ENCODE measurements at regions not wholly inside any gene's neighbourhood (a gene's known extent, or its start where the extent isn't known, plus 50 kb on each side); places are given as distances from the start of the nearest gene placed in this dataset.

DNA sequence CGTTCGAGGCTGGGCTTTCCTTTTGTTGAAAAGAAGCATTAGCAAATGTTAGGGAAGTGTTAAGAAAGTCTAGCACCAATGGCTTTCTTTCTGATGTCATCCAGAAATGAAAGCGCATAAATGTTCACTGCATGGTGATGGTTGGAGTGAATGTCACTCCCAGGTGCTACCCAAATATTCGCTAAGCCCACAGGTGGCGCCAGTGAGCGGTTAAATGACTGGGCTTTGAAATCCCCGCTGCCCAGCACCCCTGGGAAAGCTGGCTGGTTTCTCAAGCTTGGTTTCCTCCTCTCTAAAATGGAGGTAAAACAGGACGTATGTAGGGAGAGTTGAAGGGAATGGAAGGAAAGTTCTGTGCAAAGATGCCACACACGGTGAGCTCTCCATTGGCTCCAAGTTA lies 104.4 kb downstream of the IRX5 start:
- H2AFZ ChIP-seq (ENCODE audit: low read length), result no peak overlapping the region
- no peaks in the 10 kb centered on the region for H3K79me2 ChIP-seq (ENCODE audit: insufficient read depth, low read length)
- TF ChIP-seq CTCF (IDR thresholded peaks at IDR 0.05; ENCODE audit: extremely low read depth, low read depth, low read length), result peak; percentile 51
- peak overlapping the region; percentile 49 for H3K27ac ChIP-seq (ENCODE audit: low read depth, low read length)
- H4K20me1 ChIP-seq (ENCODE audit: insufficient read depth, low read length), result no peaks in the 10 kb centered on the region
- H3K27me3 ChIP-seq (ENCODE audit: insufficient read depth, low read length), result no peaks in the 10 kb centered on the region
- no peak for DNase-seq (ENCODE audit: insufficient read length, low spot score, missing footprints)
- no peak overlapping the region for H3K4me3 ChIP-seq (ENCODE audit: insufficient read depth, low read length)
- peaks cover 15% of the 10 kb centered on the region for H3K4me1 ChIP-seq (ENCODE audit: insufficient read depth, low read length)
- no peaks in the 10 kb centered on the region for H3K9me3 ChIP-seq (ENCODE audit: low read depth, low read length)
- no peaks in the 10 kb centered on the region for H3K36me3 ChIP-seq (ENCODE audit: insufficient read depth, low read length)
- no peak overlapping the region for H3K4me2 ChIP-seq (ENCODE audit: insufficient read depth, low read length)

- H3K4me1 ChIP-seq (ENCODE audit: insufficient read depth, low read length), result peaks cover 15% of the 10 kb centered on the region
- peak overlapping the region; percentile 49 for H3K27ac ChIP-seq (ENCODE audit: low read depth, low read length)
- peak overlapping the region; percentile 22 for H3K4me2 ChIP-seq (ENCODE audit: insufficient read depth, low read length)
- H3K4me3 ChIP-seq (ENCODE audit: insufficient read depth, low read length), result no peak overlapping the region
- no peaks in the 10 kb centered on the region for H3K36me3 ChIP-seq (ENCODE audit: insufficient read depth, low read length)
- H4K20me1 ChIP-seq (ENCODE audit: insufficient read depth, low read length), result no peaks in the 10 kb centered on the region
- TF ChIP-seq CTCF (IDR thresholded peaks at IDR 0.05; ENCODE audit: extremely low read depth, low read depth, low read length), result no peak
- H2AFZ ChIP-seq (ENCODE audit: low read length), result peak overlapping the region; percentile 78
- no peaks in the 10 kb centered on the region for H3K9me3 ChIP-seq (ENCODE audit: low read depth, low read length)
- H3K79me2 ChIP-seq (ENCODE audit: insufficient read depth, low read length), result no peaks in the 10 kb centered on the region
- H3K27me3 ChIP-seq (ENCODE audit: insufficient read depth, low read length), result no peaks in the 10 kb centered on the region
- DNase-seq (ENCODE audit: insufficient read length, low spot score, missing footprints), result peak; percentile 76
These were observed 105.3 kb downstream of the IRX5 start for GRCh38 chr16:55035956-55036355.

- peak overlapping the region; percentile 78 for H2AFZ ChIP-seq (ENCODE audit: low read length)
- peak overlapping the region; percentile 49 for H3K27ac ChIP-seq (ENCODE audit: low read depth, low read length)
- peak overlapping the region; percentile 1 for H3K4me3 ChIP-seq (ENCODE audit: insufficient read depth, low read length)
- no peaks in the 10 kb centered on the region for H3K27me3 ChIP-seq (ENCODE audit: insufficient read depth, low read length)
- no peak for TF ChIP-seq CTCF (IDR thresholded peaks at IDR 0.05; ENCODE audit: extremely low read depth, low read depth, low read length)
- H3K4me2 ChIP-seq (ENCODE audit: insufficient read depth, low read length), result peak overlapping the region; percentile 22
- H3K79me2 ChIP-seq (ENCODE audit: insufficient read depth, low read length), result no peaks in the 10 kb centered on the region
- H3K36me3 ChIP-seq (ENCODE audit: insufficient read depth, low read length), result no peaks in the 10 kb centered on the region
- H3K4me1 ChIP-seq (ENCODE audit: insufficient read depth, low read length), result peaks cover 15% of the 10 kb centered on the region
- no peaks in the 10 kb centered on the region for H3K9me3 ChIP-seq (ENCODE audit: low read depth, low read length)
- H4K20me1 ChIP-seq (ENCODE audit: insufficient read depth, low read length), result no peaks in the 10 kb centered on the region
- no peak for DNase-seq (ENCODE audit: insufficient read length, low spot score, missing footprints)
These were observed 105.7 kb downstream of the IRX5 start for GRCh38 chr16:55036371-55036821.

- no peak overlapping the region for H2AFZ ChIP-seq (ENCODE audit: low read length)
- DNase-seq (ENCODE audit: insufficient read length, low spot score, missing footprints), result no peak
- no peaks in the 10 kb centered on the region for H3K9me3 ChIP-seq (ENCODE audit: low read depth, low read length)
- H4K20me1 ChIP-seq (ENCODE audit: insufficient read depth, low read length), result no peaks in the 10 kb centered on the region
- no peak for TF ChIP-seq CTCF (IDR thresholded peaks at IDR 0.05; ENCODE audit: extremely low read depth, low read depth, low read length)
- H3K4me2 ChIP-seq (ENCODE audit: insufficient read depth, low read length), result no peak overlapping the region
- no peak overlapping the region for H3K27ac ChIP-seq (ENCODE audit: low read depth, low read length)
- no peaks in the 10 kb centered on the region for H3K79me2 ChIP-seq (ENCODE audit: insufficient read depth, low read length)
- no peaks in the 10 kb centered on the region for H3K27me3 ChIP-seq (ENCODE audit: insufficient read depth, low read length)
- no peak overlapping the region for H3K4me3 ChIP-seq (ENCODE audit: insufficient read depth, low read length)
- H3K4me1 ChIP-seq (ENCODE audit: insufficient read depth, low read length), result peaks cover 15% of the 10 kb centered on the region
- H3K36me3 ChIP-seq (ENCODE audit: insufficient read depth, low read length), result no peaks in the 10 kb centered on the region
These were observed 106.4 kb downstream of the IRX5 start for GRCh38 chr16:55037046-55037445.
